Amygdala (tissue), 56 donors: ENCODE measurements at regions not wholly inside any gene's neighbourhood (a gene's known extent, or its start where the extent isn't known, plus 50 kb on each side); places are given as distances from the start of the nearest gene placed in this dataset.

Experiments used
- DNase-seq, 56 donors: peaks; one replicate each; lab custom pipeline; 2025; lab: John Stamatoyannopoulos, UW

GRCh38 chr10:125462845-125463244 lies 220.1 kb downstream of the TEX36 start:
- DNase-seq, result no peak

GRCh38 chr10:125460326-125460725 lies 222.6 kb downstream of the TEX36 start:
- no peak for DNase-seq

GRCh38 chr10:125457406-125457805 lies 225.6 kb downstream of the TEX36 start:
- no peak for DNase-seq

GRCh38 chr10:125455855-125456254 lies 227.1 kb downstream of the TEX36 start:
- no peak for DNase-seq

- DNase-seq, result no peak
Measured at GRCh38 chr10:125455431-125455830, 227.5 kb downstream of the TEX36 start.

- no peak for DNase-seq
Measured at GRCh38 chr10:125451319-125451718, 231.6 kb downstream of the TEX36 start.

- no peak for DNase-seq
Measured at GRCh38 chr10:125450218-125450617, 232.7 kb downstream of the TEX36 start.

GRCh38 chr10:125449571-125449970 lies 233.4 kb downstream of the TEX36 start:
- no peak for DNase-seq

- DNase-seq, result no peak
Measured at GRCh38 chr10:125448596-125448995, 234.4 kb downstream of the TEX36 start.

- no peak for DNase-seq
Measured at GRCh38 chr10:125444790-125445189, 238.2 kb downstream of the TEX36 start.

- no peak for DNase-seq
Measured at GRCh38 chr10:125442856-125443540, 240.0 kb downstream of the TEX36 start.

- DNase-seq, result no peak
Measured at GRCh38 chr10:125441151-125441550, 241.8 kb downstream of the TEX36 start.

GRCh38 chr10:125431149-125431548 lies 251.8 kb downstream of the TEX36 start:
- DNase-seq, result no peak

- DNase-seq, result no peak
Measured at GRCh38 chr10:125428054-125428453, 254.9 kb downstream of the TEX36 start.

- DNase-seq, result no peak
Measured at GRCh38 chr10:125424191-125424847, 258.6 kb downstream of the TEX36 start.

GRCh38 chr10:125423569-125423968 lies 259.4 kb downstream of the TEX36 start:
- no peak for DNase-seq

GRCh38 chr10:125419831-125420230 lies 259.5 kb upstream of the CTBP2 start:
- DNase-seq, result no peak

GRCh38 chr10:125419146-125419545 lies 258.8 kb upstream of the CTBP2 start:
- DNase-seq, result no peak

- DNase-seq, result no peak
Measured at GRCh38 chr10:125417605-125418004, 257.2 kb upstream of the CTBP2 start.

- no peak for DNase-seq
Measured at GRCh38 chr10:125415964-125416363, 255.6 kb upstream of the CTBP2 start.

GRCh38 chr10:125415006-125415633 lies 254.8 kb upstream of the CTBP2 start:
- DNase-seq, result no peak

- DNase-seq, result no peak
Measured at GRCh38 chr10:125411724-125412123, 251.4 kb upstream of the CTBP2 start.
